NCI-H526 (cell line): ENCODE measurements at regions not wholly inside any gene's neighbourhood (a gene's known extent, or its start where the extent isn't known, plus 50 kb on each side); places are given as distances from the start of the nearest gene placed in this dataset.
A peak's percentile ranks its signal among the peaks of the same experiment; 100 is the strongest.
"Not testable (repeated sequence)": the region's sequence is repeated elsewhere in the genome, so short reads cannot be mapped to it uniquely, and the experiment has no call there.

Experiments
- DNase-seq, 2 experiments: peaks; one replicate each; lab custom pipeline; 2025; lab: John Stamatoyannopoulos, UW

DNA sequence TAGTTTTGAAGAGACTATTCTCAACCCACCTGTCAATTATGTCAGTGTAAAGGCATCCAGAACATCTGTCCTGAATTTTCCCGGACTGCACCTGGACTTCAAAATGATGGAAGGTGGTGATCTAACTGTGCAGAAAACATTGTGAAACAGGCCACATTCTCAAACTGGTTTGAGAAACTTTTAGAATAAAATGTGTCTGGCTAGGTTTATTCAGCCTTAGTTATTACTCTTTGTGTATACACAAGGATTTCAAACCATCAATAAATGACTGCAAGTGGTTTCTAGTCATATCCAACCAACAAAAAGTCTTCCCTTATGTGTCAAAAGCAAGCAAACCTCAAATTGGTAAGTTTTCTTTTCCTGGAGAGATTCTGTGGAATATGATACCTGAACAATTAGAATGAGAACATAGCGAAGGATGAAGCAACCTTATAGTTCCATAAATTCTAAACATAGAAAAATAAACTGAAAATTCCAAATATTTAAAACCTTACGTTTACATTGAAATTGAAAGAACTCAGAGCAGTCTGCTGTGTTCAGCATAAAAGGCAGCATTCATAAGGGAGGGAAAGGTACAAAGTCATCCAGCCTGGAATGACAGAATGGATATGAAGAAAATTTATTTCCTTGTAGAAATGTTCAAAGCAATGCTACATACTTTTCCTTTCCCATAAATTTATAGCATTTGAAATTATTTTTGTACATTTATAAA is 306.6 kb upstream of the TGFBR2 start:
- DNase-seq = no peak

DNA sequence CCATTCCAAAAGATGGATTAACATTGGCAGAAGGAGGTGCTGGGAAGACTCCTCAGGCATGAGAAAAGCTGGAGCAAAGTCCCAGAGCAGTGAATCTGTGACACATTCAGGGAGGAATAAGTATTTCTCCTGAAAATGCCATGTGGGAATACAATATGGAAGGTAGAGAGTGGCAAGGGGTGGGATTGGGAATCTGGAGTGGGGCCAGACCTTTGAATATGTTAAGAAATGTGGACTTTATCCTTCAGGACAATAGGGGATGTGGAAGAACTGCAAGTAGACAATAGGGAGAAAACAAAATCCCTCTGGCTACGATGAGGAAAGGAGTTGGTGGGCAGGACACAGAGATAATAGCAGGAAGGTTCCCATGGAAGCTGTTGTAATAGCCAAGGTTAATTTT is 305.6 kb upstream of the TGFBR2 start:
- no peak for DNase-seq

DNA sequence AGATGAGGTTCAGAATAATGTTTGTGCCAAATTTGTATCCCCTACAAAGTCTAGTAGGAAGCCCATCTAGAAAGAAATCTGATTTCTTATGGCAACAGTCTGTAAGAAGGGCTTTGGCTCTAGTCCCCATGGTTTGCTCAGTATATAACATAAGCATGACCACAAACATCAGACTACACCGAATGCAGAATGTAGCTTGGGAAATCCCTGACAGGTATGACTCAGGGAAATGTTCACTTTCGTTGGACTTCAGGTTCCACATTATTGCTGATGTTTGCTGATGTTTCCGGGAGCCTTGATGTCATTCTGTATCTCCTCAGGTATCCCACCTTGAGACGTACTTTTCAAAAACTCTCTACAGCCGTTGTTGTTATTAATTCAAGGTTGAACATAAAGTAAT is 304.4 kb upstream of the TGFBR2 start:
- no peak for DNase-seq

DNA sequence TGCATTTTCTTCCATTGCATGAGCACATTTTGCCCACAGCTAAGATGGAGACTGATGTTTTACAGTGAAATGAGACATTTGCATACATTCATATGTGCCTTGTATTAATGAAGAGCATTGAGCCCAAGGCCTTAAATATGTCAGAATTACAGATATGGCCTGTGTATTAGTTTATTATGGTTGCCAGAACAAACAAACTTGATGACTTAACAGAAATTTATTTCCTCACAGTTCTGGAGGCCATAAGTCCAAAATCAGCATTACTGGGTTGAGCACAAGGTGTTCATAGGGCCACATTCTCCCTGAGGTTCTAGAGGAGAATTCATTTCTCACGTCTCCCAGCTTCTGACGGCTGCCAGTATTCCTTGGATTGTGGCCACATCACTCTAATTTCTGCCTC is 302.6 kb upstream of the TGFBR2 start:
- DNase-seq = no peak

DNA sequence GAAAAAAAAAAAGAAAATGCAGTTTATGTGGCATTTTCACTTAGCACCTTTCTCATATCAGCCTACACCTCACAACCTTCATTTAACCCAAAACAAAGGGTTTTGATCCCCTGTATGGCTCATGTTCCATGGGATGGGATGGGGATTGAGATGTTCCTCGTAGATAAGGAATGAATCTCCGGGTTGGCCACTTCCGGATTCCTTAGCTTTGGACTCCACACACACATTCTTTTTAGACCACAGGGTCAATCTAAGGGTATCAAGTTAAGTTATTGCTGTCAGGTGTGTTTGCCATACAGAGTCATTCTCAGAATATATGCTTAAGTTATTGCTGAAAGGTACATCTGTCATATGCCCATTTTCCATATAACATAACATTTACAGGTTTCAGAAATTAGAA is 301.4 kb upstream of the TGFBR2 start:
- DNase-seq = no peak

DNA sequence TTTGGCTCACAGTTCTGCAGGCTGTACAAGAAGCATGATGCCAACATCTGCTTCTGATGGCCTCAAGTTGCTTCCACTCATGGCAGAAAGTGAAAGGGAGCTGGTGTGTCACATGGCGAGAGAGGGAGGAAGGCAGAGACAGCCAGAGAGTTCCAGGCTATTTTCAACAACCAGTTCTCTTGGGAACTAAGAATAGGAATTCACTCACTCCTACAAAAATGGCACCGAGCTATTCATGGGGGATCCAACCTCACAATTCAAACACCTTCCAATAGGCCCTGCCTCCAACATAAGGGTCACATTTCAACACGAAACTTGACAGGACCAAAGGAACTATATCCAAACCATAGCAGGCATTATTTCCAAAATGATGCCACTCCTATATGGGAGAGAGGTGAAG is 299.5 kb upstream of the TGFBR2 start:
- DNase-seq = no peak

DNA sequence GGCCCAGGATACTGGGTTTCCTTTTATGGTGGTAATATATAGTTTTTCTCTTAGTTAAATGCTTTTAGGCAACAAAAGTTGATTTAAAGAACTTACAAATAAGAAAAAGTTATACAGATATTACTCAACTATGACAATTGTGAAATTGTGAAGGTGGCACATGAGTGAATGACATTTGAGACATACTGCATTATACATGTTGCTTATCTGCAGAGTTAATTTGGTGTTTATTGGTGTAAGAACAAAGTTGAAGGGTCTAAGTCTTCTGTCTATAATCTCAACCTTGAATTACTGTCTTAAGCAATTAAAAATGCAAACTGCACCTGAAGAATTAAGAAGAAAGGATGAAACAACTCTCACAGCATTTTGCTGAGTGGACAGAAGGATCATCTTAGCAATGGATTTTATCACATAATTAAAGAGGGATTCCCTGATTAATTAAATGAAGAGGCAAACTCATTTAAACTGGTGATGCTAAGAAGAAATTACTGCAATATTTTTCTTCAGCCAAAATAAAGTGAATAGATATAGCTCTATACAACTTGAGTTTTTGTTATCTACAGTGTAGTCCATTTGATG is 298.9 kb upstream of the TGFBR2 start:
- DNase-seq = no peak

DNA sequence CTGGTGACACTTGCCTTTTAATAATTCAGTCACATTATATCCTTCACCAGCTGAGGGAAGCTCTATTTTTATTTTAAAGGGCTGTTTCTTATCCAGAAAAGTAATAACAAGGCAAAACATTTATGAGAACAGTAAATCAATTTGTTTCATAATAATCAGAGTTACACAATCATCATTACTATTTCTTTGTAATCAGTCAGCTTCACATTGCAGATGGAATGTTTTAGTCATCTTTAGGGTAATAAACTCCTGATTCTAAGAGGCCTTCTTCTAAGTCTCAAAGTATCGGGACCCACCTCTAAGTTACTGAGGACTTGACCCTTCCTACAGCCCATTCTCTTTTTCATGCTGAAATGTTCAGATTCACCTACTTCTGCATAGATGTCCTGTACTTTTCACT is 298.3 kb upstream of the TGFBR2 start:
- no peak for DNase-seq

DNA sequence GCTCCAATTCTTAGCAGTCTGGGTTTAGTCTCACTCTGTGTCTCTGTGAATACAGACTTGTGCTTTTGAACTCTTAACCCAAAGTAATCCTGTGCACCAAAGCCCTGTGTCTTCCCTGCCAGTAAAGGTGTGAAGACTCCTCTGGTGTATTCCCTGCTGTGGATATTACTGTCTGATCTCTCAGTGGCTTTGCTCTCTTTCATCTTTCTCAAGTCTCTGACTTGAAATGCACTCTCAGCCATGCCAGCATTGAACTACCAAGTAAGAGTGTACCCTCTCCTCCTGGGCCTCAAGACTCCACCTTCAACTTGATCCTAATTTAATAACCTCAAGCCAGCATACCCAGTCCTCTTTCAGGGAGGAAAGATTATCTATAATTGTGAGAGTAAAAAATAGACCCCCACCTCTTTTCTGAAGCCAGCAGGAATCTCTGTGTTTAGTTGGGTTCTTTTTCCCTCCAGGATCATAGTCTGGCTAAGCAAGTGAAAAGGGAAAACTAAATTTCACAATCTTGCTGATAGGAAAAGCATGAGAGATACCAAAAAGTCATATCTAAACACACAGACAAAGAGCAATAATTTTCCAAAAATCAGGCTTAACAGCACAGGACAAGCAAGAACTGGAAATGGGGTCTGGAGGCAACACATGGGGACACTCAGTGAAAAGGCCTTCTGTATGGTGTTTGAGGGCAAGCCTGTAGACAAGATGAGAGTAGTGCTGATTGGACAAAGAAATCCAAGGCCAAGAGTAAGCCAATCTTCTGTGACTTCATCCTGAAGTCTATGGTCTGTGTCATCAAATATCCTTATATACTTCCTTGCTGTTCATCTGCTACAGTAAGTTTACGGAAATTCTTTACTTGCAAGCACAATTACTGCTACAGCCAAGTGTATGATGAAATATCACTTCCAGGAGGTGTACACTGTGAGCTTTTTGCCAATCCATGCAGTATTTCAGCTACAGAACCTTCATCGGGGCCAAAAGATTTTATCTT is 296.1 kb upstream of the TGFBR2 start:
- DNase-seq = no peak

DNA sequence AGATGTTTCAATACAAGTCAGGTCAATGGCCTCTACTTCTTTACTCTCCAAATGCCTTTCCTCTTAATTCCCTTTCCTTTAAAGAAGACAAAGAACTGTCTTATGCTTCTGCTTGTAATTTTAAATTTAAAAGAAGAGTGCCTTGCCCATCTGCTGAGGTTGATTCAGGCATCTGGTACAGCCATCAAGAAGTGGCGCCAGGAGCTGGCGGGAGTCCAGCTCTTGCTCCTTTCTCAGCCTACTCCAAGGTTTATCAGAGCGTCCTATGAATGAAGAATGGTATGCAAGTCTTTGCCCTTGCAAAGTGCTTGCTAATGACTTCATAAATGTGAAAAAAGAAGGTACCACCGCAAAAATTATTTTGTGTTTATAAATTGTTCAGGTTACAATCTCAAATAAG is 294.6 kb upstream of the TGFBR2 start:
- DNase-seq = no peak

DNA sequence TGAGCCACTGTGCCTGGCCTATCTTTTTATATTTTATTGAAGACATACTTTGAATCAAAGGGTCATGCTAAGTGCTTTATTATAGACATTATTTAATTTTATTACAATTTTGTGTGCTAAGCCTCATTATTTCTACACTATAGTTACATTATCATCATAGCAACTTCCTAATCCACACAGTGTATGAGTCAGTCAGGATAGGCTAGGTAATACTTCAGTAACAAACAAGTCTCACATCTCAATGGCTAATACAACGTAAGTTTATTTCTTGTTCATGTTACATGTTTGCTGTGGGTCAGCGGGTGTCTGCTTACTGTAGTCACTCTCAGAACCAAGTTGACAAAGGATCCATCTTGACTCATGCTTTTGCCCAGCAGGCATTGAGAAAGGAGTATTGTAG is 292.6 kb upstream of the TGFBR2 start:
- DNase-seq = no peak

DNA sequence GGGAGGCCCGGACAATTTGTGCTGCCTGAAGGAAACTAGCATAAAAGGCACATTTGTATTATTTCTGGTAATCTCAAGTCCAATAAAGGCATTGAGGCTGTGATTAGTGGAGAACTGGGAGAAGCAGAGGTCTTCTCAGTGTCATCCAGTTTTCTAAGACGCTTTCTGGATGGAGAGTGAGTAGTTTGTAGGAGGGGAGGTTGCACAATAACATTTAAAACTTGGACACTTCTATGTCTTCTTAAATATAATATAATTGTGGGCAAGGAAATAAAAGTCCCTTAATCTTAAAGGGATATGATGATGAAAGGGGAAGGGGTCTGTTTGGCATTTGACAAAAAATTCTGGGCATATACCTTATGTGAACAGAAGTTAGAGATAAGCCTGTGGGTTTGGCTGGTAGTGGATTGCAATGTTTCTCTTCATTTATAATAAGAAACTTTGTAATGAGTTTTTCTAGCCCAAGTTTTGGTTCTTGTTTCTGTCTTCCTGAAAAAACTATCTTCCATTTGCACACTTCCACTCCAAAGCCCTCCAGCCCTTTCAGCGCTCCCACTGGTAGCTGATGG is 291.6 kb upstream of the TGFBR2 start:
- no peak for DNase-seq

DNA sequence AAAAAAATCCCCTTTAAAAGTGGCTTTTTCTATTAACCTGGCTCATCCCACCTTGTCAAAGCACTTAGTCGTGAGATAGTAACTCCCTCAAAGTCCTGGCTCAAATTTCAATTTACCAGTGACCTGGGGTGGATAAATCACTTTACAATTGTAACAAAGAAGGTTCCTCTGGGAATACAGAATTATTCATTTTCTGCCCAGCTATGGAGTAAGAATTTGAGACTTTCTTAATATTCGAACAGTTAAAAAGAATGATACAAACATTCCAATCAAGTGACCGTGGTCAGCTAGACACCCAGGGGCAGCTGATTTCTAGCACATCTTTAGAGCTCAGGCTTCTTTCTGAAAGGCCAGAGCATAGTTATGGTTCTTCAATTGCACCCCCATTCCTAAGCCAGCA is 291.0 kb upstream of the TGFBR2 start:
- no peak for DNase-seq

DNA sequence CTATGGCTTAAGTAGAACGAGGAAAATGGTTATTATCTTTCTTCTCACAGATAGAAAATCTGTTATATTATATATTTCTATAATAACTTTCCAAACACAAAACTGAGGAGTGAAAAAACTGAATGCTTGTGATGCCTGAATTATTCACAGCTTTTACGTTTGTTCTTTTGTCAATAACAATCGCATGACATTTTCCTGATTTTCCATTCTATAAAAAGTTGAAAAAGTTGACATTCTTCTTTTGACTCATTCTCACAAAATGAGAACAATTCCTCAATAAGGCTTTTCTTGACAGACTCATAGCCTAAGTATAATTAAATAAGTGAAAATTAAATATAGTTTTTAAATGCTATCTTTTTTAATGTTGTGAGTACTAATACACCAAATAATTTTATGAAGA is 288.8 kb upstream of the TGFBR2 start:
- no peak for DNase-seq

DNA sequence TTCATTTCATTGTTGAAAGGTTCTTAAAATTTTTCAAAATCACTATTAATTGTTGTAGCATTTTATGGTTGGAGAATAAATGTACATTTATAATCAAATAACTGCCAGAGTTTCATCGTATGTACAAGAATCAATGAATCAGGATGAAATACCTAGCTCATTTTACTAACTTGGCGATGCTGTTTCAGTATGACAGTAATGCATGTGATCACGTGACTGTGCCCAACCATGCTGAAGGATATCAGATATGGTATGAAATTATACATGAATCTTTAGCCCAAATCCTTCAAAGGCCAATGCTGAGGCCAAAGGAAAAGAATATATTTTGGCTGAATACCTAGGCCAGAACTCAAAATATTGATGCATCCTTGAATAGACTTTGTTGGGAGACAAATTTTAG is 288.3 kb upstream of the TGFBR2 start:
- no peak for DNase-seq

DNA sequence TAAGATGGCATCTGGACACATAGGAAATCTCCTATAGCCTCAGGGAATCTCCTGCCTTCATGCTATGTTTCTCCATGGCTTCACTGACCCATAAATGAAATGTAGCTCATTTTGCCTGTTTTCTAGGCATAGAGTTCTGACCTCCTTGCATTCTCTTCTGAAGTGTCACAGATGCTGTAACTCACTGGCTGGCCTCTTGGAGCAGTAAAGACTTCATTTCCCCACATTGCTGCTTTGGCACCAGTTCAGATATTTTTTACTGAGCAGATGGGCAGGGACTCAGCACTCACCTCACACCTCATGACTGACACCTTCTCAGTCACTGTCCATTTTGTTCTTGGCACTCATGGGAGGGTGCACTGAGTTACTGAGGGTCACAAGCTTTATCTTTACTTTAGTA is 286.7 kb upstream of the TGFBR2 start:
- DNase-seq = peak in 1 of 2 experiments; percentile 18

DNA sequence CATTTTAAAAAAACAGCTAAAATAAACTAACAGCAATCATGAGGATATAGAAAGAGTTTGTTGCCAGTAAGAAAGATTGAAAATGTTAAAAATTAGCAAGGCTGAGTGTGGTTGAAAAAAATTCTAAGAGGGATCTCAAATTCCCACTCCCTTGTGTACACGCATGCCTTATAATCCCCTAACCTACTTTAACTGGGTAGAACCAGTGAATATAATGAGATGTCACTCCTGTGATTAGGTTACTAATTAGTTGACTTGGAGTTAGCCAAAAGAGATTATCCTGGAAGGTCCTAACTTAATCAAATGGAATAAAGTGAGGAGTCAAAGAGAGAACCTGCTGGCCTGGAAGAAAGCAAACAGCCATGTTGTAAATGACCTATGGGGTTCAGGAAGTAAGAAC is 286.0 kb upstream of the TGFBR2 start:
- no peak for DNase-seq

DNA sequence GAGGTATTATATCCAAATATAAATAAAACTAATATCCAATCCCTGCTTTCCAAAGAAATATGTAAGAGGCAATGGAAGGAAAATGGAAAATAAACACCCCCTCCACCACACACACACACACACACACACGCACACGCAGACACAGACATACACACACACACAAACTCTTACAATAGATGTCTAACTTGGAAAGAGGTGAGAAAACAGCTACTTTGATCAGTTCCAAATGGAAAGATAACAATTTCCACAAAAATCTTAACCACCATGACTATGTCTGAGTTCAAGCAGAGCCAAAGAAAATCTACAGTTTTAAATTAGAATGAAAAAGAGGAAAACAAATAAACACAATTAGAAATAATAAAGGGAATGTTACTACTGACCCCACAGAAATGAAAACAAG is 285.3 kb upstream of the TGFBR2 start:
- DNase-seq = no peak

DNA sequence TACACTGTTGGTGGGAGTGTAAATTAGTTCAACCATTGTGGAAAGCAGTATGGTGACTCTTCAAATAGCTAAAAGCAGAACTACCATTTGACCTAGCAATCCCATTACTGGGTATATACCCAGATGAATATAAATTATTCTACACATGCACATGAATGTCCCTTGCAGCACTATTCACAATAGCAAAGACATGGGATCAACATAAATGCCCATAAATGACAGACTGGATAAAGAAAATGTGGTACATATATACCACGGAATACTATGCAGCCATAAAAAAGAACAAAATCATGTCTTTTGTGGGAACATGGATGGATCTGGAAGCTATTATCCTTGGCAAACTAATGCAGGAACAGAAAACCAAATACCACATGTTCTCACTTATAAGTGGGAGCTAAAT is 282.8 kb upstream of the TGFBR2 start:
- DNase-seq = not testable (repeated sequence)

DNA sequence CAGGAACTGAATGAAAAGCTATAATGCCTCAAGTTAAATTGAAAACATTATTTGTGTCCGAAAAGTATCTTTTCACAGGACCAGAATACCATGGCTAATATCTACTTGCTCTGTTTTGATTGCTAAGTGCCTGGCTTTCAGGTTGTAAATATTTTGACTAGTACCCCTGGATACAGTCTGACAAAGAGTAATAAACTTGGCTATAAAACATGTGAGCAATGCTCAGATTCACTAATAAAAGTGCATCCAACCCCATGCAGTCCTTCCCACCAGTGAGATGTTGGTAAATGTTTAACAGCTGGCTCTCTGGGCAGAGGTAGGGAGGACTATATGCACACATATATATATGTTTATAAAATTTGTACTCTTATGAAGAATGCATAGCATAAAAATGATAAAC is 281.8 kb upstream of the TGFBR2 start:
- no peak for DNase-seq

DNA sequence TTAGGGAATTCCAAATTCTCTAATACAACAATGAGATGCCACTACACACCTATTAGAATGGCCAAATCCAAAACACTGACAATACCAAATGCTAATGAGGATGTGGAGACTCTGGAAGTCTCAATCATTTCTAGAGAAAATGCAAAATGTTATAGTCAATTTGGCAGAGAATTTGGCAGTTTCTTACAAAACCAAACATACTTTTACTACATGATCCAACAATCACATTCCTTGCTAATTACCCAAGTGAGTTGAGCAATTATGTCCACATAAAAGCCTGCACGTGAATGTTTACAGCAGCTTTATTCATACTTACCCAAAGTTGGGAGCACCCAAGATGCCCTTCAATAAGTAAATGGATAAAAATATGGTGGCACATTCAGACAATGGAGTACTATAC is 278.4 kb upstream of the TGFBR2 start:
- DNase-seq = not testable (repeated sequence)

DNA sequence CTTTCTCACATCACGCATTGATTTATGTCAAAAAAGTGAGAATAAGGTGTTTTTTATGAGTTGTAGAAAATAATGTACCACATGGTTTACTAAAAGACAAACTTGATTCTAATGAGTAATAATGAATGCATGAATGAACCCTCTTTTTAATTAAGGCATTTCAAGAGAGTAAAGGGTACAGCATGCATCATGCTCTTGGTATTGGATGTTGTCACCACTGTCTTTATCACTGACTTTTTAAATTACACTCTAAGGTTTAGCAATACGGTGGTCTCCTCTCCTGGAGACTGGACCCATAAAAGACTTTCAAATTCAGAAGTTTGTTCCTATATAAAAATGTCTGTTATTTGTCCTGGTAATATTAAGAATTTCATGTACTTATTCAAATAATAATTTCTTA is 277.5 kb upstream of the TGFBR2 start:
- not testable (repeated sequence) for DNase-seq

DNA sequence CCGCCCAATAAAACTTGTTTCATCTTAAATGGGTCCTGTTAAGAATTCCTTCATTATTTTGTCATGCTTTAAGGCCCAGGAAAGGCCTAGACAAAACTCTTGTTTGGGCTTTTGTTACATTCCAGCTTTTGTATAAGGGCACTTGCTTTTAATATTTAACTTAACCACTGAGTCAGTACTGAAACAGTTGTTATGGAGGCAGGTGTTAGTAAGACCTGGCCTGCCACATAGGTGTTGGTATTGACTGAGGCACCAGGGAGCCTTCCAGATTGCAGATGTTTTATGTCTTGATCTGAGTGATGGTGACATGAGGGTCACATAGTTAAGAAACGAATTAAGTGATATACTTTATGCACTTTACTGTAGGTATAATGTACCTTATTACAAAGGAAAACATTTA is 274.9 kb upstream of the TGFBR2 start:
- DNase-seq = no peak
